ACC112 (cell line): ENCODE measurements at regions not wholly inside any gene's neighbourhood (a gene's known extent, or its start where the extent isn't known, plus 50 kb on each side); places are given as distances from the start of the nearest gene placed in this dataset.

Experiments
- H2AFZ ChIP-seq: fragments of 200-600 bp; sonication (generic); one replicate; pipeline ENCODE4 v1.6.0; 2017; ENCODE audit warnings: antibody characterized with exemption, low read length; ENCODE audit not compliant: unreplicated experiment
- H3K27ac ChIP-seq: fragments of 200-600 bp; sonication (generic); 2 replicates; pipeline ENCODE4 v1.5.1; 2014; ENCODE audit warnings: low read depth, mild to moderate bottlenecking, antibody characterized with exemption, low read length, moderate library complexity
- H3K27me3 ChIP-seq: fragments of 200-600 bp; sonication (generic); 2 replicates; pipeline ENCODE4 v1.6.1; 2014; ENCODE audit warnings: mild to moderate bottlenecking, antibody characterized with exemption, low read length, moderate library complexity, mixed read lengths; ENCODE audit not compliant: insufficient read depth
- H3K36me3 ChIP-seq: fragments of 200-600 bp; sonication (generic); 2 replicates; pipeline ENCODE4 v1.6.1; 2016; ENCODE audit warnings: mild to moderate bottlenecking, antibody characterized with exemption, low read length, moderate library complexity, mixed read lengths; ENCODE audit not compliant: insufficient read depth
- H3K4me1 ChIP-seq: fragments of 200-600 bp; sonication (generic); one replicate; pipeline ENCODE4 v1.6.1; 2016; ENCODE audit warnings: low read length, mixed read lengths; ENCODE audit not compliant: insufficient read depth, unreplicated experiment, control insufficient read depth
- H3K4me3 ChIP-seq: fragments of 200-600 bp; sonication (generic); 2 replicates; pipeline ENCODE4 v1.5.1; 2014; ENCODE audit warnings: mild to moderate bottlenecking, low read depth, low read length
- H3K79me2 ChIP-seq: fragments of 200-600 bp; sonication (generic); one replicate; pipeline ENCODE4 v1.6.0; 2016; ENCODE audit warnings: low read length; ENCODE audit not compliant: control insufficient read depth, unreplicated experiment, insufficient read depth

- no peaks in the 10 kb centered on the region for H3K36me3 ChIP-seq
- H3K4me1 ChIP-seq: no peaks in the 10 kb centered on the region
- H2AFZ ChIP-seq: no peak overlapping the region
- H3K4me3 ChIP-seq: no peak overlapping the region
- H3K27ac ChIP-seq: no peak overlapping the region
- H3K27me3 ChIP-seq: peaks cover 44% of the 10 kb centered on the region
- H3K79me2 ChIP-seq: no peaks in the 10 kb centered on the region
These were observed 136.1 kb downstream of the ICOS start for GRCh38 chr2:204072443-204073324.

GRCh38 chr2:204074456-204074855 is 137.9 kb downstream of the ICOS start:
- no peak overlapping the region for H3K4me3 ChIP-seq
- no peak overlapping the region for H3K27ac ChIP-seq
- H2AFZ ChIP-seq: no peak overlapping the region
- no peaks in the 10 kb centered on the region for H3K79me2 ChIP-seq
- no peaks in the 10 kb centered on the region for H3K4me1 ChIP-seq
- peaks cover 44% of the 10 kb centered on the region for H3K27me3 ChIP-seq
- no peaks in the 10 kb centered on the region for H3K36me3 ChIP-seq

GRCh38 chr2:204078003-204078698 is 141.6 kb downstream of the ICOS start:
- Histone ChIP-seq H3K4me1 (no peaks in the 10 kb centered on the region), H3K79me2 (no peaks in the 10 kb centered on the region), H2AFZ (no peak overlapping the region), H3K4me3 (no peak overlapping the region), H3K27me3 (peaks cover 56% of the 10 kb centered on the region), H3K36me3 (no peaks in the 10 kb centered on the region), H3K27ac (no peak overlapping the region)

- no peaks in the 10 kb centered on the region for H3K4me1 ChIP-seq
- no peaks in the 10 kb centered on the region for H3K79me2 ChIP-seq
- no peak overlapping the region for H2AFZ ChIP-seq
- peaks cover 43% of the 10 kb centered on the region for H3K27me3 ChIP-seq
- no peak overlapping the region for H3K27ac ChIP-seq
- H3K4me3 ChIP-seq: no peak overlapping the region
- H3K36me3 ChIP-seq: no peaks in the 10 kb centered on the region
These were observed 145.2 kb downstream of the ICOS start for GRCh38 chr2:204081487-204082425.

- Histone ChIP-seq H3K4me1 (no peaks in the 10 kb centered on the region), H3K36me3 (no peaks in the 10 kb centered on the region), H3K27ac (no peak overlapping the region), H2AFZ (no peak overlapping the region), H3K4me3 (no peak overlapping the region), H3K27me3 (peaks cover 48% of the 10 kb centered on the region), H3K79me2 (no peaks in the 10 kb centered on the region)
These were observed 149.6 kb downstream of the ICOS start for GRCh38 chr2:204086167-204086566.

- Histone ChIP-seq H3K27me3 (peaks cover 34% of the 10 kb centered on the region), H3K36me3 (no peaks in the 10 kb centered on the region), H2AFZ (no peak overlapping the region), H3K27ac (no peak overlapping the region), H3K4me3 (no peak overlapping the region), H3K4me1 (no peaks in the 10 kb centered on the region), H3K79me2 (no peaks in the 10 kb centered on the region)
These were observed 152.5 kb downstream of the ICOS start for GRCh38 chr2:204089105-204089504.

- peaks cover 37% of the 10 kb centered on the region for H3K27me3 ChIP-seq
- H2AFZ ChIP-seq: no peak overlapping the region
- no peaks in the 10 kb centered on the region for H3K79me2 ChIP-seq
- no peaks in the 10 kb centered on the region for H3K36me3 ChIP-seq
- H3K4me1 ChIP-seq: no peaks in the 10 kb centered on the region
- H3K4me3 ChIP-seq: no peak overlapping the region
- no peak overlapping the region for H3K27ac ChIP-seq
These were observed 153.0 kb downstream of the ICOS start for GRCh38 chr2:204089574-204089973.

GRCh38 chr2:204090021-204090420 is 153.5 kb downstream of the ICOS start:
- Histone ChIP-seq H3K27me3 (peaks cover 39% of the 10 kb centered on the region), H3K4me1 (no peaks in the 10 kb centered on the region), H3K4me3 (no peak overlapping the region), H3K27ac (no peak overlapping the region), H3K79me2 (no peaks in the 10 kb centered on the region), H2AFZ (no peak overlapping the region), H3K36me3 (no peaks in the 10 kb centered on the region)

GRCh38 chr2:204104811-204105210 is 168.2 kb downstream of the ICOS start:
- H3K36me3 ChIP-seq: no peaks in the 10 kb centered on the region
- no peaks in the 10 kb centered on the region for H3K79me2 ChIP-seq
- no peak overlapping the region for H3K4me3 ChIP-seq
- no peaks in the 10 kb centered on the region for H3K4me1 ChIP-seq
- no peak overlapping the region for H2AFZ ChIP-seq
- H3K27me3 ChIP-seq: peaks cover 55% of the 10 kb centered on the region
- H3K27ac ChIP-seq: no peak overlapping the region

- Histone ChIP-seq H3K27me3 (peaks cover 65% of the 10 kb centered on the region), H2AFZ (no peak overlapping the region), H3K36me3 (no peaks in the 10 kb centered on the region), H3K4me1 (no peaks in the 10 kb centered on the region), H3K79me2 (no peaks in the 10 kb centered on the region), H3K27ac (no peak overlapping the region), H3K4me3 (no peak overlapping the region)
These were observed 171.8 kb downstream of the ICOS start for GRCh38 chr2:204108330-204108751.
